Activated naive CD4-positive, alpha-beta T cell treated with anti-CD3 and anti-CD28 coated beads, Interleukin-2, amount 50 U/mL, for 72 hours (primary cell): ENCODE measurements at regions not wholly inside any gene's neighbourhood (a gene's known extent, or its start where the extent isn't known, plus 50 kb on each side); places are given as distances from the start of the nearest gene placed in this dataset.

Source experiments
- ATAC-seq, 2 donors: fragments of 150-1000 bp; cut with Tn5 transposase; 2 replicates each; pipeline ENCODE4 v1.10.0; 2021; ENCODE audit warnings: mild to moderate bottlenecking in 2 of 2, moderate library complexity in 2 of 2
- DNase-seq, 2 donors: peaks; one replicate each; pipeline ENCODE4 v3.0.0; 2021 to 2022; ENCODE audit warnings: low spot score in 2 of 2
- H3K27ac Mint-ChIP-seq, 2 donors: one replicate each; pipeline ENCODE4 v1.8.0; 2022; ENCODE audit warnings: mild to moderate bottlenecking in 2 of 2, mixed read lengths in 2 of 2
- H3K36me3 Mint-ChIP-seq, 2 donors: one replicate each; pipeline ENCODE4 v1.8.0; 2022; ENCODE audit warnings: mixed read lengths in 2 of 2
- H3K9me3 Mint-ChIP-seq, 2 donors: one replicate each; pipeline ENCODE4 v1.8.0; 2022; ENCODE audit warnings: mixed read lengths in 2 of 2

- DNase-seq = no peak
- ATAC-seq = peak; percentile 29 to 89
- H3K27ac Mint-ChIP-seq = no peak overlapping the region
- no peaks in the 10 kb centered on the region for H3K36me3 Mint-ChIP-seq
- no peaks in the 10 kb centered on the region for H3K9me3 Mint-ChIP-seq
These were observed 331.5 kb upstream of the SLCO3A1 start for GRCh38 chr15:91521996-91522395.

- DNase-seq (no peak), ATAC-seq (no peak)
- Mint-ChIP-seq H3K9me3 (no peaks in the 10 kb centered on the region), H3K27ac (peak overlapping the region in 1 of 2 donors; percentile 63), H3K36me3 (no peaks in the 10 kb centered on the region)
These were observed 330.7 kb upstream of the SLCO3A1 start for GRCh38 chr15:91522605-91523332.

GRCh38 chr15:91523596-91523995 lies 329.9 kb upstream of the SLCO3A1 start:
- Mint-ChIP-seq H3K36me3 (no peaks in the 10 kb centered on the region), H3K27ac (peak overlapping the region in 1 of 2 donors; percentile 63), H3K9me3 (no peaks in the 10 kb centered on the region)
- DNase-seq (no peak), ATAC-seq (no peak)

GRCh38 chr15:91524534-91524933 lies 329.0 kb upstream of the SLCO3A1 start:
- no peaks in the 10 kb centered on the region for H3K36me3 Mint-ChIP-seq
- no peak for ATAC-seq
- H3K9me3 Mint-ChIP-seq = no peaks in the 10 kb centered on the region
- H3K27ac Mint-ChIP-seq = peak overlapping the region in 1 of 2 donors; percentile 17
- DNase-seq = no peak

- ATAC-seq (no peak), DNase-seq (no peak)
- no peaks in the 10 kb centered on the region for H3K36me3 Mint-ChIP-seq
- no peak overlapping the region for H3K27ac Mint-ChIP-seq
- no peaks in the 10 kb centered on the region for H3K9me3 Mint-ChIP-seq
These were observed 327.8 kb upstream of the SLCO3A1 start for GRCh38 chr15:91525751-91526150.

- Mint-ChIP-seq H3K36me3 (no peaks in the 10 kb centered on the region), H3K9me3 (no peaks in the 10 kb centered on the region), H3K27ac (peak overlapping the region in 1 of 2 donors; percentile 44)
- DNase-seq (no peak), ATAC-seq (no peak)
These were observed 327.1 kb upstream of the SLCO3A1 start for GRCh38 chr15:91526424-91526823.

- Mint-ChIP-seq H3K36me3 (no peaks in the 10 kb centered on the region), H3K9me3 (no peaks in the 10 kb centered on the region), H3K27ac (no peak overlapping the region)
- no peak for ATAC-seq
- no peak for DNase-seq
These were observed 324.7 kb upstream of the SLCO3A1 start for GRCh38 chr15:91528801-91529200.

GRCh38 chr15:91529534-91529933 lies 324.0 kb upstream of the SLCO3A1 start:
- no peaks in the 10 kb centered on the region for H3K9me3 Mint-ChIP-seq
- ATAC-seq = peak in 1 of 2 donors; percentile 69
- no peak for DNase-seq
- H3K27ac Mint-ChIP-seq = no peak overlapping the region
- no peaks in the 10 kb centered on the region for H3K36me3 Mint-ChIP-seq

GRCh38 chr15:91530279-91530678 lies 323.2 kb upstream of the SLCO3A1 start:
- DNase-seq (no peak), ATAC-seq (no peak)
- Mint-ChIP-seq H3K36me3 (no peaks in the 10 kb centered on the region), H3K9me3 (no peaks in the 10 kb centered on the region), H3K27ac (no peak overlapping the region)

- ATAC-seq (no peak), DNase-seq (no peak)
- H3K36me3 Mint-ChIP-seq = no peaks in the 10 kb centered on the region
- H3K27ac Mint-ChIP-seq = no peak overlapping the region
- no peaks in the 10 kb centered on the region for H3K9me3 Mint-ChIP-seq
These were observed 322.4 kb upstream of the SLCO3A1 start for GRCh38 chr15:91530956-91531582.

GRCh38 chr15:91534235-91534634 lies 319.3 kb upstream of the SLCO3A1 start:
- H3K27ac Mint-ChIP-seq = no peak overlapping the region
- ATAC-seq (no peak), DNase-seq (no peak)
- H3K36me3 Mint-ChIP-seq = no peaks in the 10 kb centered on the region
- no peaks in the 10 kb centered on the region for H3K9me3 Mint-ChIP-seq

GRCh38 chr15:91534976-91535375 lies 318.5 kb upstream of the SLCO3A1 start:
- Mint-ChIP-seq H3K36me3 (no peaks in the 10 kb centered on the region), H3K9me3 (no peaks in the 10 kb centered on the region), H3K27ac (no peak overlapping the region)
- DNase-seq (no peak), ATAC-seq (no peak)

- DNase-seq = no peak
- ATAC-seq = no peak
- no peaks in the 10 kb centered on the region for H3K36me3 Mint-ChIP-seq
- H3K27ac Mint-ChIP-seq = no peak overlapping the region
- H3K9me3 Mint-ChIP-seq = no peaks in the 10 kb centered on the region
These were observed 317.5 kb upstream of the SLCO3A1 start for GRCh38 chr15:91535856-91536500.

- no peaks in the 10 kb centered on the region for H3K36me3 Mint-ChIP-seq
- DNase-seq (no peak), ATAC-seq (no peak)
- no peaks in the 10 kb centered on the region for H3K9me3 Mint-ChIP-seq
- no peak overlapping the region for H3K27ac Mint-ChIP-seq
These were observed 315.7 kb upstream of the SLCO3A1 start for GRCh38 chr15:91537856-91538255.

- no peak overlapping the region for H3K27ac Mint-ChIP-seq
- no peak for DNase-seq
- no peaks in the 10 kb centered on the region for H3K9me3 Mint-ChIP-seq
- no peak for ATAC-seq
- no peaks in the 10 kb centered on the region for H3K36me3 Mint-ChIP-seq
These were observed 314.7 kb upstream of the SLCO3A1 start for GRCh38 chr15:91538782-91539181.

- no peaks in the 10 kb centered on the region for H3K9me3 Mint-ChIP-seq
- DNase-seq (no peak), ATAC-seq (no peak)
These were observed 312.2 kb upstream of the SLCO3A1 start for GRCh38 chr15:91541286-91541685.

GRCh38 chr15:91542226-91542625 lies 311.3 kb upstream of the SLCO3A1 start:
- Mint-ChIP-seq H3K36me3 (no peaks in the 10 kb centered on the region), H3K27ac (no peak overlapping the region), H3K9me3 (no peaks in the 10 kb centered on the region)
- no peak for ATAC-seq
- DNase-seq = no peak

More at GRCh38 chr15:91541286-91541685, 312.2 kb upstream of the SLCO3A1 start:
- no peaks in the 10 kb centered on the region for H3K36me3 Mint-ChIP-seq
- H3K27ac Mint-ChIP-seq = no peak overlapping the region

- Mint-ChIP-seq H3K9me3 (no peaks in the 10 kb centered on the region), H3K27ac (no peak overlapping the region), H3K36me3 (no peaks in the 10 kb centered on the region)
- ATAC-seq (no peak), DNase-seq (no peak)
These were observed 306.2 kb upstream of the SLCO3A1 start for GRCh38 chr15:91547356-91547755.
